Stomach (tissue), 8 donors: ENCODE measurements at regions not wholly inside any gene's neighbourhood (a gene's known extent, or its start where the extent isn't known, plus 50 kb on each side); places are given as distances from the start of the nearest gene placed in this dataset.

ENCODE experiments used
- DNase-seq, 2 donors: peaks; one replicate each; pipeline versions ENCODE4 v3.0.0 to v3.0.0-alpha.2; 2013 to 2019
- H3K27ac ChIP-seq, 5 donors: fragments of 200-600 bp in 4 of 5; sonication (generic) in 4 of 5; one replicate each; pipeline ENCODE4 v1.5.1; 2013 to 2019; ENCODE audit warnings: mild to moderate bottlenecking in 1 of 5, moderate library complexity in 1 of 5
- H3K27me3 ChIP-seq, 3 donors: fragments of 200-600 bp; sonication (generic); one replicate each; pipeline ENCODE4 v1.5.1; 2017 to 2019; ENCODE audit warnings: mixed run types in 1 of 3
- H3K36me3 ChIP-seq, 4 donors: fragments of 200-600 bp; sonication (generic); 1 replicate in 3 of 4; 2 replicates in 1 of 4; pipeline ENCODE4 v1.5.1; 2016 to 2019
- H3K4me1 ChIP-seq, 4 donors: fragments of 200-600 bp; sonication (generic); one replicate each; pipeline ENCODE4 v1.5.1; 2016 to 2019
- H3K4me3 ChIP-seq, 4 donors: fragments of 200-600 bp; sonication (generic) in 3 of 4; one replicate each; pipeline ENCODE4 v1.5.1; 2016 to 2019; ENCODE audit warnings: mild to moderate bottlenecking in 1 of 4
- H3K9me3 ChIP-seq, 4 donors: fragments of 200-600 bp; sonication (generic); one replicate each; pipeline ENCODE4 v1.5.1; 2016 to 2019
- EP300 ChIP-seq: sonication (generic); formaldehyde crosslinking; IDR thresholded peaks from one replicate; pipeline ENCODE4 v1.6.1; 2017; ENCODE audit warnings: antibody characterized with exemption
- POLR2A ChIP-seq, 4 donors: fragments of 450-650 bp; IDR thresholded peaks; one replicate each; pipeline ENCODE4 v1.6.1; 2016; ENCODE audit warnings: antibody characterized with exemption in 4 of 4, control low read depth in 2 of 4, mild to moderate bottlenecking in 1 of 4, moderate library complexity in 1 of 4
- POLR2AphosphoS5 ChIP-seq, 3 donors: sonication (generic); formaldehyde crosslinking; IDR thresholded peaks; one replicate each; pipeline ENCODE4 v1.6.1; 2016; ENCODE audit warnings: antibody characterized with exemption in 3 of 3
- WGBS, 5 donors: extraction: QIAGEN DNeasy Blood & Tissue Kit in 3 of 5; methylation state at CpG; one replicate each; pipeline versions ENCODE4 v1.1.5 to v1.1.7; 2013 to 2018; 5-methylcytosine and 5-hydroxymethylcytosine counted together
- intact Hi-C: fragments of 100-400 bp; cut with DNase I; formaldehyde crosslinking; loops from one replicate; pipeline ENCODE4 v1.15.1; 2023; ENCODE audit warnings: low total_unique reads
- TF ChIP-seq, protein P1 (sequence below), 7 experiments: fragments of 450-650 bp in 4 of 7; fragments of 200-600 bp in 3 of 7; sonication (generic) in 3 of 7; IDR thresholded peaks; one replicate each; pipeline ENCODE4 v1.5.1; 2016 to 2019; ENCODE audit warnings: antibody characterized with exemption in 7 of 7, control low read depth in 2 of 7, mild to moderate bottlenecking in 1 of 7
- donor health status: healthy with polysubstance abuse.
- donor health status: Bipolar disorder and iron deficiency.
- donor health status: healthy.

DNA sequence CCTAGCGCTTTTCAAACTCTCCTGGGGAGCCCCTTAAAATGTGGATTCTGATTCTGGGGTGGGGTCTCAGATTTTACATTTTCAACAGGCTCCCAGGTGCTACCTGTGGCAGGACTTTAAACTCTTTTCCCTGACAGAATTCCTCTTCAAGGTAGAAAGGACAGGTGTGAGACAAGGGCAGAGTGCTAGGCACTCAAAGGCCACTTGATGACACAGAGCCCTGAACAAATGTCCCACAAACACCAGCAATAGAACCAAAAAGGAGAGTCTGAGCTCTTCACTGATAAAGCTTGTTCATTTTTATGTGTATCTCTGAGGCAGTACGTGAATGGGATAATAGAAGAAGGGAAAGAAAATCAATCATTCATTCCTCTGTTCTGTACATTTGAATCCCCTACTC, 77.7 kb upstream of the PELI1 start:
- Histone ChIP-seq H3K27ac (peak overlapping the region in 1 of 5 donors; percentile 58), H3K4me3 (no peak overlapping the region), H3K27me3 (no peaks in the 10 kb centered on the region), H3K4me1 (peaks cover 5 to 29% (median 15%) of the 10 kb centered on the region in 4 donors), H3K36me3 (no peaks in the 10 kb centered on the region), H3K9me3 (no peaks in the 10 kb centered on the region)
- intact Hi-C loops: no loop called here
- TF ChIP-seq POLR2AphosphoS5 (IDR thresholded peaks at IDR 0.05): no peak
- no peak for TF ChIP-seq EP300
- TF ChIP-seq POLR2A (IDR thresholded peaks at IDR 0.05): no peak
- TF ChIP-seq, protein P1, sequence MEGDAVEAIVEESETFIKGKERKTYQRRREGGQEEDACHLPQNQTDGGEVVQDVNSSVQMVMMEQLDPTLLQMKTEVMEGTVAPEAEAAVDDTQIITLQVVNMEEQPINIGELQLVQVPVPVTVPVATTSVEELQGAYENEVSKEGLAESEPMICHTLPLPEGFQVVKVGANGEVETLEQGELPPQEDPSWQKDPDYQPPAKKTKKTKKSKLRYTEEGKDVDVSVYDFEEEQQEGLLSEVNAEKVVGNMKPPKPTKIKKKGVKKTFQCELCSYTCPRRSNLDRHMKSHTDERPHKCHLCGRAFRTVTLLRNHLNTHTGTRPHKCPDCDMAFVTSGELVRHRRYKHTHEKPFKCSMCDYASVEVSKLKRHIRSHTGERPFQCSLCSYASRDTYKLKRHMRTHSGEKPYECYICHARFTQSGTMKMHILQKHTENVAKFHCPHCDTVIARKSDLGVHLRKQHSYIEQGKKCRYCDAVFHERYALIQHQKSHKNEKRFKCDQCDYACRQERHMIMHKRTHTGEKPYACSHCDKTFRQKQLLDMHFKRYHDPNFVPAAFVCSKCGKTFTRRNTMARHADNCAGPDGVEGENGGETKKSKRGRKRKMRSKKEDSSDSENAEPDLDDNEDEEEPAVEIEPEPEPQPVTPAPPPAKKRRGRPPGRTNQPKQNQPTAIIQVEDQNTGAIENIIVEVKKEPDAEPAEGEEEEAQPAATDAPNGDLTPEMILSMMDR (IDR thresholded peaks at IDR 0.05): no peak
- DNase-seq: no peak
- WGBS, 5 donors: 92 to 98% (median 94%) methylated on average over 2 of the region's 2 CpGs

DNA sequence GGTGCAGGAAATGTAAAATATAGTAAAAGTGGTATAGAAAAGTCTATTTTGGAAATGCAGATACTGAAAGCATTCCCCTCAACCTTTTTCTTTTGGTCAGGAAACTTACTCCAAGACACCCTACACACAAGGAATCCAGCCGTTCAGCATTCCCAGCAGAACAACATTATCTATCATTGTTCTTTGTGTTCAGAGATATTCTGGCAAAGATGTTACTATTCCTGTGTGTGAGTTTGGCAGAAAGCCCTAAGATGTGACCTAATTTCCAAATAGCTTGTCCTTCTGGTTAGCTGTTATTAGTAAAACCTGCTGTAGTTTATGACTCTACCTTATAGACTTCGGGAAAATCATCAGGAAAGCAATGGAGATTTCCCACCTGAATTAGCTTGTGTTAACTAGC, 78.1 kb upstream of the PELI1 start:
- Histone ChIP-seq H3K9me3 (no peaks in the 10 kb centered on the region), H3K36me3 (no peaks in the 10 kb centered on the region), H3K4me1 (peaks cover 5 to 34% (median 18%) of the 10 kb centered on the region in 4 donors), H3K27me3 (no peaks in the 10 kb centered on the region), H3K4me3 (no peak overlapping the region), H3K27ac (peak overlapping the region in 2 of 5 donors; percentile 26 to 58)
- intact Hi-C loops: no loop called here
- peak in 1 of 2 donors; percentile 75 for DNase-seq
- 37 to 53% (median 44%) methylated on average over 2 of the region's 2 CpGs for WGBS, 5 donors
- TF ChIP-seq, protein P1 (IDR thresholded peaks at IDR 0.05): no peak
- TF ChIP-seq POLR2A (IDR thresholded peaks at IDR 0.05): no peak
- TF ChIP-seq POLR2AphosphoS5 (IDR thresholded peaks at IDR 0.05): no peak
- TF ChIP-seq EP300: no peak

- Histone ChIP-seq H3K9me3 (no peaks in the 10 kb centered on the region), H3K4me1 (peaks cover 8 to 41% (median 23%) of the 10 kb centered on the region in 4 donors), H3K27me3 (no peaks in the 10 kb centered on the region), H3K36me3 (no peaks in the 10 kb centered on the region), H3K4me3 (no peak overlapping the region), H3K27ac (peak overlapping the region in 2 of 5 donors; percentile 26 to 58)
- DNase-seq: no peak
- TF ChIP-seq, protein P1 (IDR thresholded peaks at IDR 0.05): no peak
- no peak for TF ChIP-seq EP300
- TF ChIP-seq POLR2AphosphoS5 (IDR thresholded peaks at IDR 0.05): no peak
- no peak for TF ChIP-seq POLR2A (IDR thresholded peaks at IDR 0.05)
- intact Hi-C loops: no loop called here
- WGBS, 5 donors: 76 to 87% (median 84%) methylated on average over 3 of the region's 3 CpGs
Observed at GRCh38 chr2:64223055-64223454, 78.8 kb upstream of the PELI1 start.

DNA sequence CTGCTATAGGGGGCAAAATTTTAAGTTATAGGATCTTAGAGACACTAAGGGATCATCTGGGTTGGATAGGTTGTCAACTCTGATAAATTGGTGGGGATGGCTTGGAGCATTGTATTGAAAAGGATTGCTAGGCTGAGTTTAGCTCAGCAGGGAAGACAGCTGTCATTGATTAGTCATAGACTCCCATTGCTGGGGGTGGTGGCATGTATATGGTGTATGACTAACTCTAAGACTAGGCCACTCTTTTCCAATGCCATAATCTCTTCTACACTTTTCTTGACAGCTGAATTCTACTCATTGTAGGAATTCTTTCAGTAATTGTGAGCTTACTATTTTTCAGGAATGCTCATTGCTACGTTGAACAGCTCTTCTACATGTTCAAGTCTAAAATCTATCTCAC, 81.3 kb upstream of the PELI1 start:
- 89 to 100% (median 95%) methylated on average over 1 of the region's 1 CpG for WGBS, 5 donors
- no peak overlapping the region for H3K27ac ChIP-seq
- TF ChIP-seq EP300 (no peak), POLR2A (IDR thresholded peaks at IDR 0.05) (no peak)
- TF ChIP-seq, protein P1 (IDR thresholded peaks at IDR 0.05): no peak
- H3K27me3 ChIP-seq: no peaks in the 10 kb centered on the region
- H3K4me3 ChIP-seq: no peak overlapping the region
- DNase-seq: no peak
- intact Hi-C loops: no loop called here
- no peaks in the 10 kb centered on the region for H3K9me3 ChIP-seq
- peaks cover 15 to 53% (median 32%) of the 10 kb centered on the region in 4 donors for H3K4me1 ChIP-seq
- no peaks in the 10 kb centered on the region for H3K36me3 ChIP-seq
